Spleen (tissue), 7 donors: ENCODE measurements at regions not wholly inside any gene's neighbourhood (a gene's known extent, or its start where the extent isn't known, plus 50 kb on each side); places are given as distances from the start of the nearest gene placed in this dataset.

Experiments used
- POLR2A ChIP-seq, 3 donors: fragments of 450-650 bp; IDR thresholded peaks; one replicate each; pipeline ENCODE4 v1.5.1; 2017; ENCODE audit warnings: antibody characterized with exemption in 3 of 3, mild to moderate bottlenecking in 1 of 3
- TF ChIP-seq, protein P1 (sequence below), 11 experiments: fragments of 200-600 bp in 7 of 11; fragments of 450-650 bp in 4 of 11; sonication (generic) in 4 of 11; IDR thresholded peaks in 8 of 11; conservative IDR thresholded peaks in 3 of 11; 1 replicate in 7 of 11; 2 replicates in 4 of 11; pipeline versions ENCODE4 v1.4.0 to v1.8.0; 2016 to 2021; ENCODE audit warnings: antibody characterized with exemption in 11 of 11, inconsistent platforms in 4 of 11, mild to moderate bottlenecking in 1 of 11
- donor health status: DM: no; HTN: no; CAD: no; lungs with moderate emphysema.
- donor health status: DM: no; HTN: no; CAD: no.
- donor health status: DM: no; HTN: no; CAD: no.

DNA sequence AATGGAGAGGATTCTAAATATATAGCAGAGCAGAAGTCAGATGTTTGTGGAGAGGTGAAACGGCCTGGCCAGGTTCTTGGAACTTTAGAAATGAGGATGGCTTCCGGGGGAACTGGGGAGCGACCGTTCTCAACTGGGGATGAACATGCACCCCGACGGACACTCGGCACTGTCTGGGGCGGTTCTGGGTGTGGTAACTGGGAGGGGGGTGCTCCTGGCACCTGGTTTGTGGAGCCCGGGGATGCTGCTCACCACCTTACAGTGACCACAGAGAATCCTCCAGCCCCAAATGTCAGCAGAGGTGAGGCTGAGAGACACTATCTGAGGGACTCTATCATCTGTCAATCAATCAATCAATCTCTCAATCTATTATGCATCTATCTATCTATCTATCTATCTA, 69.0 kb upstream of the PPP2R3B start:
- TF ChIP-seq, protein P1, sequence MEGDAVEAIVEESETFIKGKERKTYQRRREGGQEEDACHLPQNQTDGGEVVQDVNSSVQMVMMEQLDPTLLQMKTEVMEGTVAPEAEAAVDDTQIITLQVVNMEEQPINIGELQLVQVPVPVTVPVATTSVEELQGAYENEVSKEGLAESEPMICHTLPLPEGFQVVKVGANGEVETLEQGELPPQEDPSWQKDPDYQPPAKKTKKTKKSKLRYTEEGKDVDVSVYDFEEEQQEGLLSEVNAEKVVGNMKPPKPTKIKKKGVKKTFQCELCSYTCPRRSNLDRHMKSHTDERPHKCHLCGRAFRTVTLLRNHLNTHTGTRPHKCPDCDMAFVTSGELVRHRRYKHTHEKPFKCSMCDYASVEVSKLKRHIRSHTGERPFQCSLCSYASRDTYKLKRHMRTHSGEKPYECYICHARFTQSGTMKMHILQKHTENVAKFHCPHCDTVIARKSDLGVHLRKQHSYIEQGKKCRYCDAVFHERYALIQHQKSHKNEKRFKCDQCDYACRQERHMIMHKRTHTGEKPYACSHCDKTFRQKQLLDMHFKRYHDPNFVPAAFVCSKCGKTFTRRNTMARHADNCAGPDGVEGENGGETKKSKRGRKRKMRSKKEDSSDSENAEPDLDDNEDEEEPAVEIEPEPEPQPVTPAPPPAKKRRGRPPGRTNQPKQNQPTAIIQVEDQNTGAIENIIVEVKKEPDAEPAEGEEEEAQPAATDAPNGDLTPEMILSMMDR (IDR thresholded peaks at IDR 0.05 in 8 of 11, conservative IDR thresholded peaks at IDR 0.05 in 3 of 11) = no peak
- TF ChIP-seq POLR2A (IDR thresholded peaks at IDR 0.05) = no peak
